NCI-H345 (cell line): ENCODE measurements at regions not wholly inside any gene's neighbourhood (a gene's known extent, or its start where the extent isn't known, plus 50 kb on each side); places are given as distances from the start of the nearest gene placed in this dataset.
"Not testable (repeated sequence)": the region's sequence is repeated elsewhere in the genome, so short reads cannot be mapped to it uniquely, and the experiment has no call there.

Source experiments
- DNase-seq: peaks from one replicate; lab custom pipeline; 2025; lab: John Stamatoyannopoulos, UW

- no peak for DNase-seq
Observed at GRCh38 chr7:13198036-13198435, 510.6 kb downstream of the ARL4A start.

- DNase-seq, result no peak
Observed at GRCh38 chr7:13198727-13199126, 511.3 kb downstream of the ARL4A start.

GRCh38 chr7:13201628-13202027, 514.2 kb downstream of the ARL4A start:
- no peak for DNase-seq

GRCh38 chr7:13217768-13218167, 530.3 kb downstream of the ARL4A start:
- DNase-seq, result no peak

- DNase-seq, result no peak
Observed at GRCh38 chr7:13225068-13225467, 537.6 kb downstream of the ARL4A start.

- DNase-seq, result no peak
Observed at GRCh38 chr7:13226385-13226784, 539.0 kb downstream of the ARL4A start.

- no peak for DNase-seq
Observed at GRCh38 chr7:13231216-13231615, 543.8 kb downstream of the ARL4A start.

GRCh38 chr7:13235436-13235835, 548.0 kb downstream of the ARL4A start:
- no peak for DNase-seq

- no peak for DNase-seq
Observed at GRCh38 chr7:13236026-13236425, 548.6 kb downstream of the ARL4A start.

GRCh38 chr7:13240349-13240748, 552.9 kb downstream of the ARL4A start:
- no peak for DNase-seq

- no peak for DNase-seq
Observed at GRCh38 chr7:13241416-13241815, 554.0 kb downstream of the ARL4A start.

GRCh38 chr7:13257661-13258060, 570.2 kb downstream of the ARL4A start:
- DNase-seq, result no peak

GRCh38 chr7:13258386-13258785, 571.0 kb downstream of the ARL4A start:
- DNase-seq, result no peak

- DNase-seq, result no peak
Observed at GRCh38 chr7:13259930-13260329, 572.5 kb downstream of the ARL4A start.

GRCh38 chr7:13262929-13263530, 575.6 kb downstream of the ARL4A start:
- DNase-seq, result peak; percentile 31

- DNase-seq, result no peak
Observed at GRCh38 chr7:13265271-13265670, 577.8 kb downstream of the ARL4A start.

- DNase-seq, result not testable (repeated sequence)
Observed at GRCh38 chr7:13274205-13274604, 586.8 kb downstream of the ARL4A start.

- no peak for DNase-seq
Observed at GRCh38 chr7:13276977-13277376, 589.5 kb downstream of the ARL4A start.

- no peak for DNase-seq
Observed at GRCh38 chr7:13278020-13278419, 590.6 kb downstream of the ARL4A start.

- DNase-seq, result peak; percentile 52
Observed at GRCh38 chr7:13279854-13280435, 592.5 kb downstream of the ARL4A start.

GRCh38 chr7:13282377-13282980, 595.0 kb downstream of the ARL4A start:
- DNase-seq, result peak; percentile 15

GRCh38 chr7:13286916-13287315, 599.5 kb downstream of the ARL4A start:
- DNase-seq, result no peak

- DNase-seq, result no peak
Observed at GRCh38 chr7:13288516-13288915, 601.1 kb downstream of the ARL4A start.

- DNase-seq, result no peak
Observed at GRCh38 chr7:13290975-13291374, 603.5 kb downstream of the ARL4A start.
